ENCODE measurements at regions not wholly inside any gene's neighbourhood (a gene's known extent, or its start where the extent isn't known, plus 50 kb on each side); places are given as distances from the start of the nearest gene placed in this dataset.

DNA sequence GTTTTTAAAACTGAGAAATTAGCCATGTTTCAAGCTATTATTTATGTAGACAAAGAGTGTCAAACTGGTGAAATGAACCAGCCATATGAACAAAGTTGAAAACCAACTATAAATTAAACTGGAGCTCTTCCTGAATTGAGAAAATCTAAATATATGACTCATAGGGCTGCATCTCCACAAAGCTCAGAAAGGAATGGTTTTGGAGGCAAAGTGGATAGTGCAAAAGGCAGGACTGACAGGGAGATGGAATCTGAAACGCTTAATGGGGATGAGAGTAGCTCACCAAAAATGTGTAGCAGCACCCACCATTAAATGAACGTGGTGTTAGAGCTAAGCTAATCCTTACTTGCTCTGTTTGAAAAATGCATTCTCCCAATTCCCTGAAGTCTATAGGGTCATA, 1066.0 kb downstream of the AGBL1 start:
- TF ChIP-seq POLR2A (IDR thresholded peaks at IDR 0.05), result no peak
- no peak for TF ChIP-seq CTCF (IDR thresholded peaks at IDR 0.05)

Data from body of pancreas (tissue), 4 donors.